WTC11 (cell line): ENCODE measurements at regions not wholly inside any gene's neighbourhood (a gene's known extent, or its start where the extent isn't known, plus 50 kb on each side); places are given as distances from the start of the nearest gene placed in this dataset.

ENCODE experiments used
- ATAC-seq: fragments of 200-7000 bp; cut with Tn5 transposase; 2 replicates; pipeline ENCODE4 v1.10.0; 2021; ENCODE audit warnings: mild to moderate bottlenecking, moderate library complexity
- CTCF ChIA-PET: fragments of 300-600 bp; sonication (Branson Sonifier 250); formaldehyde crosslinking; loops from one replicate; lab custom pipeline; 2021; ENCODE audit warnings: antibody characterized with exemption; lab: Charles Lee
- POLR2A ChIA-PET: fragments of 350-600 bp; sonication (Branson Sonifier 250); formaldehyde crosslinking; loops from one replicate; lab custom pipeline; 2021; ENCODE audit warnings: antibody characterized with exemption; lab: Charles Lee
- DNase-seq: peaks from one replicate; pipeline ENCODE4 v3.0.0; 2021; ENCODE audit warnings: low spot score
- H3K27ac Mint-ChIP-seq: 2 replicates; pipeline ENCODE4 v1.8.0; 2021; ENCODE audit warnings: mixed read lengths
- H3K27me3 Mint-ChIP-seq: 2 replicates; pipeline ENCODE4 v1.8.0; 2021; ENCODE audit warnings: low read depth, mild to moderate bottlenecking, moderate library complexity, mixed read lengths
- H3K36me3 Mint-ChIP-seq: 2 replicates; pipeline ENCODE4 v1.8.0; 2021; ENCODE audit warnings: mixed read lengths
- H3K4me1 Mint-ChIP-seq: 2 replicates; pipeline ENCODE4 v1.8.0; 2022; ENCODE audit warnings: mixed read lengths
- H3K4me3 Mint-ChIP-seq: 2 replicates; pipeline ENCODE4 v1.8.0; 2021; ENCODE audit warnings: mild to moderate bottlenecking, moderate library complexity, mixed read lengths
- H3K9me3 Mint-ChIP-seq: 2 replicates; pipeline ENCODE4 v1.8.0; 2021; ENCODE audit warnings: mixed read lengths
- ATF3 ChIP-seq: sonication (generic); formaldehyde crosslinking; conservative IDR thresholded peaks from 2 replicates; pipeline ENCODE4 v1.8.1; 2022; ENCODE audit warnings: mild to moderate bottlenecking, missing genetic modification reagents
- ATF6 ChIP-seq: sonication (generic); formaldehyde crosslinking; IDR thresholded peaks from 2 replicates; pipeline ENCODE4 v1.8.1; 2023; ENCODE audit warnings: mild to moderate bottlenecking, missing genetic modification reagents
- CDX4 ChIP-seq: fragments of 250-450 bp; sonication (Bioruptor Pico); IDR thresholded peaks from 2 replicates; pipeline ENCODE4 v1.9.0; 2021; ENCODE audit warnings: moderate library complexity, mild to moderate bottlenecking, inconsistent platforms, borderline replicate concordance
- CREB1 ChIP-seq: sonication (generic); formaldehyde crosslinking; IDR thresholded peaks from 2 replicates; pipeline ENCODE4 v1.8.0; 2023; ENCODE audit warnings: mild to moderate bottlenecking, missing genetic modification reagents
- CREM ChIP-seq: sonication (generic); formaldehyde crosslinking; IDR thresholded peaks from 2 replicates; pipeline ENCODE4 v1.8.1; 2022; ENCODE audit warnings: mild to moderate bottlenecking, missing genetic modification reagents, moderate library complexity
- E2F4 ChIP-seq: sonication (generic); formaldehyde crosslinking; IDR thresholded peaks from 2 replicates; pipeline ENCODE4 v1.8.1; 2022; ENCODE audit warnings: low read depth, mild to moderate bottlenecking, moderate library complexity, missing genetic modification reagents, borderline replicate concordance
- FOXJ3 ChIP-seq: sonication (generic); formaldehyde crosslinking; IDR thresholded peaks from 2 replicates; pipeline ENCODE4 v1.9.0; 2021; ENCODE audit warnings: missing genetic modification reagents, mild to moderate bottlenecking, borderline replicate concordance
- GRHL2 ChIP-seq: fragments of 250-450 bp; sonication (Bioruptor Pico); IDR thresholded peaks from 2 replicates; pipeline ENCODE4 v1.8.0; 2022; ENCODE audit warnings: mild to moderate bottlenecking, moderate library complexity; ENCODE audit not compliant: insufficient replicate concordance, severe bottlenecking
- GTF2I ChIP-seq: fragments of 250-450 bp; sonication (Bioruptor Pico); conservative IDR thresholded peaks from 2 replicates; pipeline ENCODE4 v1.4.0; 2021; ENCODE audit warnings: mild to moderate bottlenecking
- IRF2 ChIP-seq: sonication (generic); formaldehyde crosslinking; IDR thresholded peaks from 2 replicates; pipeline ENCODE4 v1.8.0; 2022; ENCODE audit warnings: low read depth, missing genetic modification reagents, borderline replicate concordance
- MXD4 ChIP-seq: fragments of 250-450 bp; sonication (Bioruptor Pico); IDR thresholded peaks from 2 replicates; pipeline ENCODE4 v1.8.0; 2021; ENCODE audit warnings: mild to moderate bottlenecking, moderate library complexity, borderline replicate concordance
- NFYB ChIP-seq: sonication (generic); formaldehyde crosslinking; conservative IDR thresholded peaks from 2 replicates; pipeline ENCODE4 v1.8.0; 2022; ENCODE audit warnings: low read depth, missing genetic modification reagents
- NR2C2 ChIP-seq: sonication (generic); formaldehyde crosslinking; IDR thresholded peaks from 2 replicates; pipeline ENCODE4 v1.8.0; 2022; ENCODE audit warnings: mild to moderate bottlenecking, missing genetic modification reagents
- TCF7 ChIP-seq: sonication (generic); formaldehyde crosslinking; IDR thresholded peaks from 2 replicates; pipeline ENCODE4 v1.8.0; 2022; ENCODE audit warnings: mild to moderate bottlenecking, low read depth, missing genetic modification reagents, moderate library complexity
- TEAD4 ChIP-seq: sonication (generic); formaldehyde crosslinking; IDR thresholded peaks from 2 replicates; pipeline ENCODE4 v1.8.0; 2022; ENCODE audit warnings: mild to moderate bottlenecking, missing genetic modification reagents
- ZMAT4 ChIP-seq: fragments of 250-450 bp; sonication (Bioruptor Pico); IDR thresholded peaks from 2 replicates; pipeline ENCODE4 v1.9.0; 2021; ENCODE audit warnings: mild to moderate bottlenecking
- ZNF121 ChIP-seq: sonication (generic); formaldehyde crosslinking; IDR thresholded peaks from 2 replicates; pipeline ENCODE4 v1.8.0; 2023; ENCODE audit warnings: missing genetic modification reagents
- ZNF138 ChIP-seq: sonication (generic); formaldehyde crosslinking; conservative IDR thresholded peaks from 2 replicates; pipeline ENCODE4 v1.8.1; 2022; ENCODE audit warnings: mild to moderate bottlenecking, moderate library complexity, missing genetic modification reagents
- ZNF416 ChIP-seq: fragments of 250-450 bp; sonication (Bioruptor Pico); IDR thresholded peaks from 2 replicates; pipeline ENCODE4 v1.9.0; 2021; ENCODE audit warnings: mild to moderate bottlenecking, inconsistent platforms
- ZNF512 ChIP-seq: sonication (generic); formaldehyde crosslinking; IDR thresholded peaks from 2 replicates; pipeline ENCODE4 v1.8.1; 2022; ENCODE audit warnings: missing genetic modification reagents, borderline replicate concordance
- ZNF671 ChIP-seq: fragments of 250-450 bp; sonication (Bioruptor Pico); IDR thresholded peaks from 2 replicates; pipeline ENCODE4 v1.8.0; 2021; ENCODE audit warnings: mild to moderate bottlenecking

- ChIA-PET CTCF (interaction anchor here (0.6 to 1.7 kb wide), 12 partner anchors 10 to 607 kb away, joined by 3 to 8 read pairs (median 4); partner anchors contain the start of gene AHR), POLR2A (no interaction called here)
- Mint-ChIP-seq H3K27ac (no peak overlapping the region), H3K4me1 (no peaks in the 10 kb centered on the region), H3K4me3 (no peak overlapping the region), H3K36me3 (no peaks in the 10 kb centered on the region), H3K27me3 (no peaks in the 10 kb centered on the region), H3K9me3 (peaks cover 6% of the 10 kb centered on the region)
- TF ChIP-seq ZNF671 (CRISPR knock-in tag) (no peak), NR2C2 (CRISPR knock-in tag) (no peak), CREM (CRISPR knock-in tag) (no peak), ZNF512 (CRISPR knock-in tag) (no peak), ATF6 (CRISPR knock-in tag) (no peak), CREB1 (CRISPR knock-in tag) (no peak), TCF7 (CRISPR knock-in tag) (no peak), ATF3 (no peak), TEAD4 (CRISPR knock-in tag) (no peak)
- DNase-seq (no peak), ATAC-seq (peak; percentile 50)
Measured at GRCh38 chr7:17009007-17009719, 127.4 kb upstream of the AGR3 start.

GRCh38 chr7:17009933-17010332, 128.2 kb upstream of the AGR3 start:
- Mint-ChIP-seq H3K36me3 (no peaks in the 10 kb centered on the region), H3K27me3 (no peaks in the 10 kb centered on the region), H3K27ac (peak overlapping the region; percentile 68), H3K4me1 (no peaks in the 10 kb centered on the region), H3K4me3 (no peak overlapping the region), H3K9me3 (no peaks in the 10 kb centered on the region)
- ATAC-seq (no peak), DNase-seq (no peak)
- TF ChIP-seq FOXJ3 (CRISPR knock-in tag) (no peak), CREB1 (CRISPR knock-in tag) (no peak), GTF2I (no peak), NFYB (CRISPR knock-in tag) (no peak), MXD4 (CRISPR knock-in tag) (no peak), ZNF121 (CRISPR knock-in tag) (no peak), TEAD4 (CRISPR knock-in tag) (no peak), ZNF416 (CRISPR knock-in tag) (no peak), CDX4 (no peak), ZNF138 (CRISPR knock-in tag) (no peak), GRHL2 (no peak), IRF2 (no peak), NR2C2 (CRISPR knock-in tag) (no peak), ZMAT4 (CRISPR knock-in tag) (no peak), E2F4 (CRISPR knock-in tag) (no peak), CREM (CRISPR knock-in tag) (no peak)
- ChIA-PET POLR2A (no interaction called here), CTCF (interaction anchor here (0.8 to 1.7 kb wide), 8 partner anchors 18 to 291 kb away, joined by 3 to 8 read pairs (median 3); partner anchors contain the start of gene AHR)
